Stimulated activated CD4-positive, alpha-beta T cell treated with anti-CD3 and anti-CD28 coated beads, Interleukin-15, amount 100 ng/mL, for 1 hour (primary cell): ENCODE measurements at regions not wholly inside any gene's neighbourhood (a gene's known extent, or its start where the extent isn't known, plus 50 kb on each side); places are given as distances from the start of the nearest gene placed in this dataset.
"Not testable (repeated sequence)": the region's sequence is repeated elsewhere in the genome, so short reads cannot be mapped to it uniquely, and the experiment has no call there.

Source experiments
- DNase-seq, 2 donors: peaks; one replicate each; pipeline ENCODE4 v3.0.0-alpha.2; 2020; ENCODE audit warnings: low read depth in 1 of 2, low spot score in 1 of 2

DNA sequence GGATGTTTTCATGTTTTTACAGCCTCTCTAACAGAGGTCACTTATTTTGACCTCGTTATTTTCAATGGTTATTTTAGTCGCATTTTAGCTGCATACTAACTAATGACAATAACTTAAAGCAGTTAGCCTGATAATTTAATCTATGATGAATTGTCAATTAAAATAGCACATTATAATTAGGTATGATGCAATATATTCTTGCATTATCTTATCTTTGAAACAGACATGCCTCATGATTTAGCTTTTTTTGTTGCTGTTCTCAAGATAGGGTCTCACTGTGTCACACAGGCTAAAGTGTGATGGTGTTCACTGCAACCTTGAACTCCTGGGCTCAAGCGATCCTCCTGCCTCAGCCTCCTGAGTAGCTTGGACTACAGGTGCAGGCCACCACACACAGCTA, 126.4 kb downstream of the KBTBD2 start:
- DNase-seq: no peak

DNA sequence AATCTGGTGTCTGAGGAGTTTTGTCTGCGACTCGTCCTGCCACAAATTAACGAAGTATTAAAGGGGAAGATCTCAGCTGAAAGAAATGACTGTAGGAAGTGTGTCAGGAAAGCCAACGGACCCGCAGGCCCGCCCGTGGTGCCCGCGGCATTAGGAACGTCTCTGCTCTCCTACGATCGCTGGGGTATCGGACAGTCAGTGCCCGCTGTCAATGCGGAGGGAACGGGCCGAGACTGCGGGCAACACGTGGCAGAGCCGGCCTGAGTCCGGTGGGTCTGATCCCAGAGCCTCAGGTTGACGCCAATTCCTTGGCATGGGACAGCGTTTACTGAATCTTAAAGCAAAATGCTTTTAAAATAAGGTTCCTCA, 128.7 kb downstream of the KBTBD2 start:
- DNase-seq: no peak

DNA sequence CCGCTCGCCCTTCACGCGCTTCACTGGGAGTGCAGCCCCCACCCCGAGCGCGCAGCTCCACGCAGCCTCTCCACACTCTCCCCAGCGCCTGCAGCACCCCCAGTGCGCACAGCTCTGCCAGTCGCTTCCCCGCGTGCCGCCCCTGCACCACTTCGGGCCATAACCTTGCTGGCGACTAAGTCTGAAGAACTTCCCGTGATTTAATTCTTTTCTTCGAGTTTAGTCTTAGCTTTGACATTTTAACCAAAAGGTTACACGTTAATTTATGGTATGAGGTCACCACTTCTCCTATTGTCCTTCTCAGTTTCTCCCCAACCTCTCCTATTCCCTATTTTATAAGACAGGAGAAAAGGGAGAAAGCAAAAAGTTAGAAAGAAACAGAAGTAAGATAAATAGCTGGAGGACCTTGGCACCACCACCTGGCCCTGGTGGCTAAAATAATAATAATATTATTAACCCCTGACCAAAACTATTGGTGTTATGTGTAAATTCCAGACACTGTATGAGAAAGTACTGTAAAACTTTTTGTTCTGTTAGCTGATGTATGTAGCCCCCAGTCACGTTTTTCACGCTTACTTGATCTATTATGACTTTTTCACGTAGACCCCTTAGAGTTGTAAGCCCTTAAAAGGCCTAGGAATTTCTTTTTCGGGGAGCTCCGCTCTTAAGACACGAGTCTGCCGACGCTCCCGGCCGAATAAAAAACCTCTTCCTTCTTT, 129.2 kb downstream of the KBTBD2 start:
- DNase-seq: not testable (repeated sequence)

DNA sequence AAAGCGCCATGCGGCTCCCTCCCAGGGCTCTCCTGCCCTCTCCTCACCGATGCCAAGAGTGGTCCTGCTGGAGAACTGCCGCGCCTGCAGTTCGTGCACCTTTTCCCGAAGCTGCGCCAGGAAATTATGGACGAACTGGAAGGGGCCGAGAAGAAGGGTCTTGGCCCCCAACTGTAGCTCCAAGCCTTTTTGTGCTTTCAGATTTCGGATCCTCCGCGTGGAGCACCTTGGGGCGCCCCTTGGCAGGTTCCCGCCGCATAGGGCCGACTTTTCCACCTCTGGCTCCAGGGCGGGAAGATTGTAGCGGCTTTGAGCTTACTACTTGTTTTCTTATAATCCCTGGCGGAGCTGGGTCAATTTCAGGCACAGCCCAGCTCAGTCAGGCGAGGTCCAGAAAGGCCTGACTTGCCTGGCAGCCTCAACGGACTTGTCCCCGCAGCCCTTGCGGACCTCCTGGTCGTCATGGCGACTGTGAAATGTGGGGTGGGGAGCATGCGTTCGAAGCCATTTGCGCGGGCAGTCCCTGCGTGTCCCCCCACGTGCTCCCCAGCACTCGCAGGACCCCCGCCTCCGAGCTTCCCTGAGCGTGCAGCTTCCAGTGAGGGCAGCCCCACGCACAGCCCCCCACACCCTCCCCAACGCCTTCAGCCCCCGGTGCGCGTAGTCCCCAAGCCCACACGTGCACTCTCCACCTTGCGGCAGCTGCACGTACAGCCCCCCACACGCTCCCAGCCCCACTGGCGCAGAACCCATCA, 129.9 kb downstream of the KBTBD2 start:
- no peak for DNase-seq

DNA sequence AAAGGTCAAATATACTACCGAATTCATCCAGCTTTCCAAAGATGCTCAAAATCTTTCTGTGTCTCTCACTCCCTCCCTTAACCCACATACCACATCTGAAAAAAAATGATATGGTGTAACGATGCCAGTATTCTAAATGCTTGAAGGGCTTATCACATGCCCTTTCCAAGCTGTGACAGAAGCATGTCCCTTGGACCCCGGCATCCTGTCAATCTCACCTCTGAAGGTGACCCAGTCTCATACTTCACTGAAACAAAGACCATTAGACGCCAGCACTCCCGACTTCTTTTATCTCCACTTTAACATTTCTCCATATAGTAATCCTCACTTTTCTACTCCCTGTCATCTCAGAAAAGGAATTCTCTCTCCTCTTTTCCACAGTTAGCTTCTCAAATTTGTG, 130.8 kb downstream of the KBTBD2 start:
- DNase-seq: not testable (repeated sequence)

DNA sequence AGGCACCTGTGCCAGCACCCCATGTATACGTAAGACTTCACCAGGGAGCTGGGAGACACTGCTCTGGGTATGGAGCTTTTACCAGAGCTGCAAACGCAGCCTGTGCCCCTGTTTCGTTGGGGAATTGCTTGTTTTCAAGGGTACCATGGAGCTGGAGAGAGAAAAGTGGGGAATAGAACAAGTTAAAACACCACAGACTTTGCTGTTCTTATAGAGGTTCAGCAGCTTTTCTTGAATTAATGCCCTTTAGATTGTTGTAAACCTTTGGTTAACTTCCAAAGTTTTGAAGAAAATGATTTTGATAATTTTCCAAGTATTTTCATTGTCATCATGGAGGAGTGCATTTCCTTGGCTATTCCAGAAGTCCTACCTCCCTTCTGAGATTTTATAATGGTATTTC, 131.7 kb downstream of the KBTBD2 start:
- DNase-seq: not testable (repeated sequence)

DNA sequence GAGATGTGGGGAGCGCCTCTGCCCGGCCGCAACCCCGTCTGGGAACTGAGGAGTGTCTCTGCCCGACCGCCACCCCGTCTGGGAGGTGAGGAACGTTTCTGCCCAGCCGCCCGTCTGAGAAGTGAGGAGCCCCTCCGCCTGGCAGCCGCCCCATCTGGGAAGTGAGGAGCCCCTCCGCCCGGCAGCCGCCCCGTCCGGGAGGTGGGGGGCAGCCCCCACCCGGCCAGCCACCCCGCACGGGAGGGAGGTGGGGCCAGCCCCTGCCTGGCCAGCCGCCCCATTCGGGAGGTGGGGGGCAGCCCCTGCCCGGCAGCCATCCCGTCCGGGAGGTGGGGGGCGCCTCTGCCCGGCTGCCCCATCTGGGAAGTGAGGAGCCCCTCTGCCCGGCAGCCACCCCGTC, 137.7 kb downstream of the KBTBD2 start:
- DNase-seq: not testable (repeated sequence)

DNA sequence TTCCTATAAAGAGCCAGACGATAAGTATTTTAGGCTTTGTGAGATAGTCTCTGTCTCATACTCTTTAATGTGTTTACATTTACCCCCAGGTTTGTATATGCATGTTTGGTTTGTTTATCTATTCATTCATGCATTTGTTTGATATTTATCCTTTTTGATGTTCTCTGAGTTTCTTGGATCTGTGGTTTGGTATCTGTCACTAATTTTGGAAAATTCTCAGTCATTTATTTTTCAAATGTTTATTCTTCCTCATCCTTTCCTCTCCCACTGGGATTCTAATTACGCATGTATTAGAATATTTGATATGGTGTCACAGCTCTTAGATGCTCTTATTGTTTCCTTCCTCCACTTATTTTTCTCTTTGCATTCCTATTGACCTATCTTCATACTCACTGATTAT, 143.2 kb downstream of the KBTBD2 start:
- not testable (repeated sequence) for DNase-seq

DNA sequence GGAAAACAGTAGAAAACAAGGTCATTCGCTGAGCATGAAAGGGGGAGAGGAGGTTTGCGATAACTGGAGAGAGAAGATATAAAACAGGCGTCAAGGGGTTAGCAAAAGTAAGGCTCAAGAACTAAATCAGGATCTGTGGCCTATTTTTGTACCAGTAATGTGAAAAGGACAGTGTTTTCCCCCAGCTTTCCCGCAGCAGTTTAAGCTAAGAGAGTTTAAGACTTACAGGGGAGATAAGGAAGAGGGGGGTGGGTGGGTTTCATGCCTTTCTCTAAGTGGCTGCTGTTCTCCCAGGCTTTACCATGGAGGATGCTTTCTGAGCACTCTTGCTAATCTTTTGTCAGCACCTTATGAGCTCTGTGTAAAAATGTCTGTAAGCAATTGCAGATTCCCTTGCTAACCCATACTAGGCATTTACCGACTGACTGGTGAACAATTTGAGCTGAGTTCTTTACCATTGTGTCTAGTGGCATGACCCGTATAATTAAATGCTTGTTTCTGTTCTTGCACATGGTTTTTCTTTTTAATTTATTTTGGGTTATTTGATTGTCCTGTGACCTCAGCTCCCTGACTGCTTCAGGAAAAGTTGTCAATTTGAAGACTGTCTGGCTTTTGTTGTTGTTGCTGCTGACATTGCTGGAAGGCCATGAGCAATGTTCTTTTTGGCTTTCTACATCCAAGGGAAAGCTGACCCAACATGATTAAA, 144.0 kb downstream of the KBTBD2 start:
- not testable (repeated sequence) for DNase-seq

DNA sequence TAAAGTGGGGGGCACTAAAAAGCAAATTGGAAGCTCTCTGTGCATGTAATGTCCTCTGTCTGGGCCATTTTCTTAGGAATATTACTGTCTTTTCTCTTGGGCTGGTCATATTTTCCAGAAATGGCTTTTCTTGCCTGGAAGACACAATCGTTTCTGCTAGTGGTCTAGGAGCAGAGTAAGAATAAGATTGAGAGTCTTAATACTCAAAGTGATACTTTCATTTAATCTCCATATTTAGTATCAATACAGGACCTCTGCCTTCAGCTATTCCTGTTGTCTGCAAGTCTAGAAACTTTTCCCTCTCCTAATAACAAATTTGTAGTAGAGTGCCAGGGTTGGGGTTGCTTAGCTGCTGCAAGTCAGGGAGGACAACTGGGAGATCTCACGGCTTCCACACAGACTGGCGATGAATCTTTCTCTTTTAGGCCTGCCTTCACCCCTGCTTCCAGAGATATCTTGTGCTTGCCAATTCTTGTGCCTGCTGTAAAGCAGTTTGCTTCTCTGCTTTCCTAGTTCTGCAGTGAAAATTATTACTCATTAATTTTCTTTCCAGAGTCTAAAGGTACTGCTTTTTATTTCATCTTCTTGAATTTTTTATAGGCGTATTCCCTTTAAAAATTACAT, 149.6 kb downstream of the KBTBD2 start:
- DNase-seq: not testable (repeated sequence)

DNA sequence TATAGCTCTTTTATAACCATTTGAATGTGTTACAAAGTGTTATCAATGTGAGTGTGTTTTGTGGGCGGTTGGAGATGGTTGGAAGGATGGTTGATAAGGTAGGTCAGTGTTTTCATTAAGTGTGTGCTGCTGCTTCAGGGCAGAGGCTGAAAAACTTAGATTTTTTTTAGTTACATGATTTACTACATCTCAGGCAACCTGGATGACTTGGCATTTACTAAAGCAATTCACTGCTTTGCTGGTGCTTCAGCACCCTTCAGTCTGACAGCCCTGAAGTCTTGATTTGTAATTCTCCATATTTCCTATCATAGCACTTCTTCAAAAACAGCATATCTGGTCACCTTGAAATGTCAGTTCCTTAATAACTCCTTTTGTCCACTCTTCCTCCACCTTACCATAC, 151.8 kb downstream of the KBTBD2 start:
- not testable (repeated sequence) for DNase-seq

DNA sequence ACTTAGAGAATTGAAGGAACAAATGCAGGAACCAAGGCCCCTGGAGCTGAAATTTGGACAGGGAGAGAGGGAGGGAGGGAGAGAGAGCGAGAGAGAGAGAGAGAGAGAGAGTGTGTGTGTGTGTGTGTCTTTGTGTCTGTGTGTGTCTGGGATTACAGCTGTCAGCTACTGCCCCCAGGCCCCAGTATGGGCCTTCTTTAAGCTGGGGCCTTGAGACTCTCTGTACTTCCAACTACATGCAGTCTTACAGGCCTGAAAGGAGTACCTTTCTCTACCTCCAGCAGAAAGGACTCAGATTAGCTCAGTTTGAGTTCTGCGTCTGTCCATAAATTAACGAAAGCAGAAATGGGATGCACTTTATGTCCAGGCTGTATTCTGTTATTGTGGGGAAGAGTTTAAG, 153.2 kb downstream of the KBTBD2 start:
- not testable (repeated sequence) for DNase-seq

DNA sequence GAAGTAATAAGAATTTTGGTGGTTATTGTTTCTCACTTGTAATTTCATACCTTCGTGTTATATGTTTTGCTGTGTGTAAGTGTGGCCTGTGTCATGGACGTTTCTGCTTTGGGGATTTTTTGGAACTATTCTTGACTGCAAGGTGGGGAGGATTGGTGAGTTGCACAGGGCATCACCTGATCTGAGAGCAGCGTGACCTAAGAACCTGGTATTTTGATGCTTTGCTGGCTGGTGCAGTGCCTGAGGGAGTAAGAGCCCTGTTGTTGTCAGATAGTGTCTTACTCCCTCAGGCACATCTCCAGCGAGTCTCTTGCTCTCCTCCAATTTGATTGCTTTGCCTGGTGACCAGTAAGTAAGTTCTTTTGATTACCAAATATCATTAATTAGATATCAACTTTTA, 158.8 kb downstream of the KBTBD2 start:
- not testable (repeated sequence) for DNase-seq

DNA sequence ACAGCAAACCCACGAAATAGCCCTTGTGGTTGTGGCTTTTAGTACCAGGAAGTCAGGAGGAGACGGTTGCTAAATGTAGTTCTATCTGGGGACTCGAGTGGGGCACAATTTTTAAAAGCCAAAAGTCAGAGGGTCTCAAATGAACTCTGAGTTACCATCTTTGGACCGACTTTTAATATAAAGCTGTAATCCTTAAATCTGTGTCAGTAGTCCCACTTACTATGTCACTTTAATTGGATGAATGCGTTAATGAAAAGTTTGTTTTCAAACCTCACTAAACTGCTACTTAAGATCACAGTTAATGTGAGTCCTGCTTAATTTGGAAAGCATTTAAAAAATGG, 162.3 kb downstream of the KBTBD2 start:
- not testable (repeated sequence) for DNase-seq

DNA sequence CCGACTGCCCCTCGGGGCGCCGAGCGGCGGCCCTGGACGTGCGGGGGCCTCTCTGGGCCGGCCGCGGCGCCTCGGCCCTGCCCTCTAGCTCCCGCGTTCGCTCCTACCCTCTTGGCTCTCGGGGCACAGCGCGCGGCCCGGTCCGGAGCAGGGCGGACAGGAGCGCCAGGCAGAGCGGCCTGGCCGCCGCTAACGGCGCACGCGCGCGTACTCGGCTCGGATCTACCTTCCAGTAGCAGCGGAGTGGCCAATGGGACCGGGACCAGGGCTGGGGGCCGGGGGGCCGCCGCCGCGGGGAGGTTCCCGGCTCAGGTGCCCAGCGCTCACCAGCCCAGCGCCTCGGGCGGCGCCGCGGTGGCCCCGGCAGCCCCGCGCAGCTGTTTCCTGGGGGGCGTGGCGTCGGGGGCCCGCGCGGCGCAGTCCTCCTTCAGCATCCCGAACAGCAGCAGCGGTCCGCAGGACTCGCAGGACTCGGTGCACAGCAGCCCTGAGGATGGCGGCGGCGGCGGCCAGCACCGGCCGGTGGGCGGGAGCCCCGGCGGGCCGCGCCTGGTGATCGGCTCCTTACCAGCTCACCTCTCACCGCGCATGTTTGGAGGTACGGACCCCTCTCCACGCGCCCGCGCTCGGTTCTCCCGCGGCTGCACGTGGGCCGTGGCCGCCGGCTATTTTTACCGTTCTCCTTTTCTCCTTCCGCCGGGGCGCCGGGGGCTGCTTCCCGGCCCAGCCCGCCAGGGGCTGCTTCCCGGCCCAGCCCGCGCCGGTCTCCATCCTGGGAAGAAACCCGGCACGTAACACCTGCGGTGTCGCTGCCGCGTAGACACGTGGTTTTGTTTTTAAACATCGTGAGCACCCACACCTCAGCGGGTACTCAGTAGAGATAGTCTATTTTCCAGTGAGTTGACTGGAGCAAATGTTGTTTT, 162.9 kb downstream of the KBTBD2 start:
- peak in 1 of 2 donors; percentile 28 for DNase-seq

DNA sequence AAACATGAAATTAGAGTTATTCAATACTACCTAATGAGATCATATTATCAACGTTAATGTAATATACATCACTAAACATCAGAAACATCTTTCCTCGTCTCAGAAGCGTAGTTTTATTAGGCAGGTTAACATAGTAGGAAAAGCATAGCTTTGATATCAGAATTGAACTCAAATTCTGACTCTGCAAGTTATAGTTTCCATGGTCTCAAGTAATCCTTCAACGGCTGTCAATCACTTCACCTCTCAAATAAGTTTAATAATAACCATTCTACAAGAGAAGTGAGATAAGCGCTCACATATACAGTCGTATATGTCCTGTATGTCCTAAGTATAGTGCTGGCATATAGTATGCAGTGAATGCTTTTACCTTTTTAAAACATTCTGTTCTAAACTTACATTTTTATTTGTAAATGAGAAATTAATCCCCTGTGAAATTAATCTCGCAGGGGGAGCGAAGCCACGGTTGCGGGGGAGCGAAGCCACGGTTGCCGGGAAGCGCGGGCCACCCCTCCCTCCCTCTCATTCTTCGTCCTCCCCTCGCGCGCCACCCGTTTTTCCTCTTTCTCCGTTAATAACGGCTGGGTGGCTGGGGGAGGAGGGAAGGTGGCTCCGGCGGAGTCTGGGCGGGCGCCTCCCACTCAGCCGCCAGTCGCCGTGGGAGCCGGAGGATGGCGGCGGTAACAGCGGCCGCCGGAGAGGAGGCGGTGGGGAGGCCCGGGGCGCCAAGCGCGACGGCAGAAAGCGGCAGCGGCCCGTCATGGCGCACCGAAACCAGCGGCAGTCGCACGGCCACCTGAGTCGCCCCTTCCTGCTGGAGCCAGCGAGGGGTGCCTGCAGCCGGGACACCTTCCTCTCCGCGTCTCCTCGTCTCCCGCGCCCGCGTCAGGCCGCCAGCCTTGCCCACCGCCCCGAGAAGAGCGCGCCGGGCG, 163.8 kb downstream of the KBTBD2 start:
- DNase-seq: peak in 1 of 2 donors; percentile 26

DNA sequence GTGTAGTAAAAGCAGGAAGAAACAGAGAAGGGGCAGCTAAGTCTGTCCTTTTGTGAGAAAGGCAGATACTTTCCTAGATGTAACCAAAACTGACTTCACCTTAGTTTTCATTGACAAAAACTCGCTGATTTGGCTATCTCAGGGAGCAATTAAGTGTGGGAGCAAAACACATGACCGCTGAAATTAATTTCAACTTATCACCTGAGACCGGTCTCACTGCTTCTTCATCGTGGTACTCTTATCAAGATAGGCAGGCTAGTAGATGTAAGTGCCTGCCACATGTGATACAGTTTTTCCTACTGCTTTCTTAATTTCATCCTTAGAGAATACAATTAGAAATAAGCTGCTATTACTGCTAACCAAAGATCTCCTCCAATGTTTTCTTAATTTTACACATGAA, 168.7 kb downstream of the KBTBD2 start:
- not testable (repeated sequence) for DNase-seq

DNA sequence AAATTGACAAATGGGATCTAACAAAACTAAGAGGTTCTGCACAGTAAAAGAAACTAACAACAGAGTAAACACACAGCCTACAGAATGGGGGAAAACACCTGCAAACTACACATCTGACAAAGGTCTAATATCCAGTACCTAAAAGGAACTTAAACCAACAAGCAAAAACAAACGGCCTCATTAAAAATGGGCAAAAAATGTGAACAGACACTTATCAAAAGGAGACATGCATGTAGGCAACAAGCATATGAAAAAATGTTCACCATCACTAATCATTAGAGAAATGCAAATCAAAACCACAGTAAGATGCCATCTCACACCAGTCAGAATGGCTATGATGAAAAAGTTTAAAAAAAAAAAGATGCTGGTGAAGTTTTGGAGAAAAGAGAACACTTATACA, 197.4 kb downstream of the KBTBD2 start:
- no peak for DNase-seq

DNA sequence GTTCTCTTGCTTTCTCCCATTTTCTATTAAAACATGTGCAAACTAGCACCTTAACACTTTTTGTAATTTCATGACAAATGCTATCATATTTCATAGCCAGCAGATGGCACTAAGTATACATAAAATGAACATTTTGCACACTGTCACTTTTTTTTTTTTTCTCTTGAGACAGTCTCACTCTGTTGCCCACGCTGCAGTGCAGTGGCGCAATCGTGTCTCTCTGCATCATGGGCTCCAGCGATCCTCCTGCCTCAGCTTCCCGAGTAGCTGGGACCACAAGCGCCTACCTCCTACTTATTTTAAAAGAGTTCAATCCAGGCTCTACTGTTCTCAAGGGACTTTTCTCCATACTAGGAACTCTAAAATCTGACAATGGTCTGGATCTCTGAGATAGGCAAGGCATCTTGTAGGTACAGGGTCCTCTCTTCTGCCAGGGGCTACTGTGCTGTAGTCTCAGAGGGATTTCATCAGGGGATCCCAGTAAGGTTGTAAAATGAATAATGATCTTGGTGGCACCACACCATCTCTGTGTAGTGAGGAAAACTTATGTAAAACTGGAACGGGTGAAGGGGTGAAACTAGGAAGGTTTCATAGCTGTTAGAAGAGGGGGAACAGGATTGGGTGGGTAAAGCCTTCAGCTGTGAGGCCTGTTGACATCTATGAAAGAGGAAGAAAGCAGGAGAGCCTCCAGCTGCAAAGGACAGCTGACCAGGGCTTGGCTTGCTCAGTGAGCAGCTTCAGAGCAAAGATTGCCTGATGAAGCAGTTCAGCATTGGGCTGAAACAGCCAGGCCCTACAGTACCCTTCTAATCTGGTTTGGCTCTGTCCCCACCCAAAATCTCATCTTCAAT, 196.9 kb downstream of the AVL9 start:
- DNase-seq: not testable (repeated sequence)
